ENCODE measurements at regions not wholly inside any gene's neighbourhood (a gene's known extent, or its start where the extent isn't known, plus 50 kb on each side); places are given as distances from the start of the nearest gene placed in this dataset.

DNA sequence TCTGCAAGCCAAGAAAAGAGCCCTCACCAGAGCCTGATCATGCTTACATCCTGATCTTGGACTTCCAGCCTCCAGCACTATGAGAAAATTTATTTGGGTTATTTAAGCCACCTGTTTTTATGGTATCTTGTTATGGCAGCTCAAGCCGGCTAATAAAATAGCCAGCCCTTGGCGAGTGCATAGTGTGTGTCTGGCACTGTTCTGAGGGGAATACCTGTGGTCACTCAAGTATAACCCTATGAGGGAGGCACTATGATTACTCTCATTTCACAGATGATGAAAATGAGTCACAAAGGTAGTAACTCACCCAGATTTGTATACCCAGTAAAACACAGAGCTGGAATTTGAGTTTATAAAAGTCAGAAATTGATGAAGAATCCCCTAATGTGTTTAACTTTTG is 556.9 kb upstream of the SETBP1 start:
- no peak for DNase-seq
- Mint-ChIP-seq H3K27me3 (ENCODE audit: unreplicated experiment) (no peaks in the 10 kb centered on the region), H3K4me1 (ENCODE audit: low read depth, unreplicated experiment) (no peaks in the 10 kb centered on the region), H3K9me3 (ENCODE audit: unreplicated experiment) (no peaks in the 10 kb centered on the region), H3K27ac (ENCODE audit: unreplicated experiment) (no peak overlapping the region), H3K36me3 (ENCODE audit: unreplicated experiment) (no peaks in the 10 kb centered on the region), H3K4me3 (ENCODE audit: unreplicated experiment) (no peak overlapping the region)
- TF ChIP-seq CTCF (IDR thresholded peaks at IDR 0.05; ENCODE audit: partially characterized antibody, unreplicated experiment) = no peak

DNA sequence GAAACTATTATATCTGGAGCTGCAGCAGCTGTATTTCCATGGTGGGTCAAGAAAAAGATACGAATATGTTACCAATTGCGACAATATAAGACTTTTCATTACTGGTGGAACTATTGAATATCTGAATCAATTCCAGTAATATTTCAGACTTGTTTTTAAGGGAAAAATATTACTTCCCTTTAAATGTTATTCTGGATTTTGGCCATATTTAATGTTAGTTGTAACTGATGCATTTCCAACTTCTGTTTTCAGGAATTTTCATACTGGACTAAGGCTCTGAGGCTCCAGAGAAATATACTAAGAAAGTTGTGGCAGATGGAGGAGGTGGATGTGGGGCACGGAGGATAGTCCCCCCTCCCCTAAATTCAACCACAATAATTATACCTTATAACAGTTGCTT is 555.2 kb upstream of the SETBP1 start:
- no peaks in the 10 kb centered on the region for H3K4me1 Mint-ChIP-seq (ENCODE audit: low read depth, unreplicated experiment)
- no peaks in the 10 kb centered on the region for H3K9me3 Mint-ChIP-seq (ENCODE audit: unreplicated experiment)
- H3K36me3 Mint-ChIP-seq (ENCODE audit: unreplicated experiment) = no peaks in the 10 kb centered on the region
- no peaks in the 10 kb centered on the region for H3K27me3 Mint-ChIP-seq (ENCODE audit: unreplicated experiment)
- no peak for TF ChIP-seq CTCF (IDR thresholded peaks at IDR 0.05; ENCODE audit: partially characterized antibody, unreplicated experiment)
- DNase-seq = no peak
- H3K27ac Mint-ChIP-seq (ENCODE audit: unreplicated experiment) = no peak overlapping the region
- H3K4me3 Mint-ChIP-seq (ENCODE audit: unreplicated experiment) = no peak overlapping the region

DNA sequence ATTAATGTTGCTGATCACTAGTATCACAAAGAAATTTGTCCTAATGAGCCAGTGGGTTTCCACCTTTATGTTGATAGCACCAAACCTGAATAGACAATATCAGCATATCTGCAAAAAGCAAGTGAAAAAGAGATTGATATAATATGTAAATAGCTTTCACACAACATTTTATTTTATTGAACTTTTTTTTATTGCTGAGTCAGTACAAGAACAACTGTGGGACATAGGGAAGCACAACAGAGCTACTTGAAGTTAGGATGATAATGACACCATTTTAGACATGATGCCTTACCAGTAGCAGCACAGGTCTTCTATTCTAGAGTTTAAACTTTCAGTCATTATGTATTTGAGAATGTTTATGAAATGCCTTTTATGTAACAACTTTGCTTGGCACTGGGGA is 554.1 kb upstream of the SETBP1 start:
- no peak for TF ChIP-seq CTCF (IDR thresholded peaks at IDR 0.05; ENCODE audit: partially characterized antibody, unreplicated experiment)
- Mint-ChIP-seq H3K9me3 (ENCODE audit: unreplicated experiment) (no peaks in the 10 kb centered on the region), H3K4me1 (ENCODE audit: low read depth, unreplicated experiment) (no peaks in the 10 kb centered on the region), H3K4me3 (ENCODE audit: unreplicated experiment) (no peak overlapping the region), H3K36me3 (ENCODE audit: unreplicated experiment) (no peaks in the 10 kb centered on the region), H3K27ac (ENCODE audit: unreplicated experiment) (no peak overlapping the region), H3K27me3 (ENCODE audit: unreplicated experiment) (no peaks in the 10 kb centered on the region)
- no peak for DNase-seq

DNA sequence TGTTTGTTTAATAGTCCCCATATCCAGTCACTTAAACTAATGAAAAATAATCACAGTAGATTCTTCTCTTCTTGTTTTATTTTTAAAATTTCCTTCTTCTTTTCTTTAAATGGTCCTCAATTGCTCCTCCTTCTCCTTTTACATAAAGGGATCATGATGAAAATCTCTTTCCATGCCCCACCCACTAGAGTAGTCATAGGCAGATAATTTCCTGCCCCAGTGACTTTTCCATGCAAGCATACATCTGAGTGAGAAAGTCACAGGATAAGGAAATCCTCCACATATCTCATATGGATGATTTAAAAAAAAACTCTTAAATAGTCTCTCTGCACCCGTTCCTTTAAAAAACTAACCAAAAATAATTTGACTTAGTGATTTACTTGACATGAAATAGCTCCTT is 552.3 kb upstream of the SETBP1 start:
- Mint-ChIP-seq H3K4me3 (ENCODE audit: unreplicated experiment) (no peak overlapping the region), H3K27ac (ENCODE audit: unreplicated experiment) (no peak overlapping the region), H3K4me1 (ENCODE audit: low read depth, unreplicated experiment) (no peaks in the 10 kb centered on the region), H3K9me3 (ENCODE audit: unreplicated experiment) (no peaks in the 10 kb centered on the region), H3K27me3 (ENCODE audit: unreplicated experiment) (no peaks in the 10 kb centered on the region), H3K36me3 (ENCODE audit: unreplicated experiment) (no peaks in the 10 kb centered on the region)
- no peak for DNase-seq
- no peak for TF ChIP-seq CTCF (IDR thresholded peaks at IDR 0.05; ENCODE audit: partially characterized antibody, unreplicated experiment)

DNA sequence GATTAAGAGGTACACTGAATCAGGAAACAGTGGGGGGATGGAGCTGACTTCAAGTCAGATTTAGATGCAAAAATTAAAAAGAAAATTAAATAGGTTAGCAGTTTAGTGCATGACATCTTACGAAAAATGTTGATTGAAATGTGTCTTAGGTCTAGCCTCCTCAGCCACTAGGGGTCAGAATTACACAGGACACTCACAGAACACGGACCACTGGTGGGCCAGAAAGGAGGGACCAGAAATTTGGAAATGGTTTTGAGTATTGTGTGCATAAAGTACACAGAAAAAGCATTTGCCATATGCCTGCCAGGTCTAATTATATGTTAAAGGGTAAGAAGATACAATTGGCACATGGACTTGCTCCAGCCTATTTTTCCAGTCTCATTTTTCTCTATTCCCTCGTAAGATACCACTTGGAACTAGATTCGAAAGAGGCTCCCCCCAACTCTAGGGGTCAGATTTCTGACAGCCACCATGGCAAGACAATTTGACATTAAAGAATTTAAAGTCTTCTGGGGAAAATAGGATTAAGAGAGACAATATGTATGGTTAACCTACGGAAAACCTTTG is 550.2 kb upstream of the SETBP1 start:
- Mint-ChIP-seq H3K4me3 (ENCODE audit: unreplicated experiment) (no peak overlapping the region), H3K27me3 (ENCODE audit: unreplicated experiment) (no peaks in the 10 kb centered on the region), H3K9me3 (ENCODE audit: unreplicated experiment) (no peaks in the 10 kb centered on the region), H3K36me3 (ENCODE audit: unreplicated experiment) (no peaks in the 10 kb centered on the region), H3K4me1 (ENCODE audit: low read depth, unreplicated experiment) (no peaks in the 10 kb centered on the region), H3K27ac (ENCODE audit: unreplicated experiment) (no peak overlapping the region)
- peak; percentile 30 for DNase-seq
- peak; percentile 81 for TF ChIP-seq CTCF (IDR thresholded peaks at IDR 0.05; ENCODE audit: partially characterized antibody, unreplicated experiment)

All from glutamatergic neuron (in vitro differentiated cells).